ENCODE measurements at regions not wholly inside any gene's neighbourhood (a gene's known extent, or its start where the extent isn't known, plus 50 kb on each side); places are given as distances from the start of the nearest gene placed in this dataset.
"Not testable (repeated sequence)": the region's sequence is repeated elsewhere in the genome, so short reads cannot be mapped to it uniquely, and the experiment has no call there.

DNA sequence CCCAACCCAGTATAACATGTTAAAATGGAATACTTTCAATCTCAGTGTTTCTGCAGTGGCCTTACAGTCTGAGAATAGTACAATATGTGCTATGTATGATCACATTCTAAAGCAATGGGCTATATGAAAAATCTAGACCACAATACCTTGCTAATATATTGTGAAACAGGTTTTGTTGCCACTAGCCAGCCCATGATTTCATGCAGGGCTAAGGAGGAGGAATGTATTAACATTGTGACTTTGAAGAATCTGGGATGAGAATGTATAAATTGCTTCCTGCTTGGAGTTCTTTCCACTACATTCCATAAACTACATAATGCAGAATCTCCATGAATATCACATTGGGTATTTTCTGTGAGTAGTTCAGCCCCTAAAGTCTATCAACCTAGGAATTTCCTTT, 935.4 kb upstream of the GRIA3 start:
- Histone ChIP-seq H3K4me3 (ENCODE audit: low read length) (no peak overlapping the region), H3K4me1 (ENCODE audit: control insufficient read depth, insufficient read depth, low read length) (no peaks in the 10 kb centered on the region), H3K27me3 (ENCODE audit: control insufficient read depth, insufficient read depth, low read length) (no peaks in the 10 kb centered on the region), H3K9me3 (ENCODE audit: control insufficient read depth, low read depth, low read length) (no peaks in the 10 kb centered on the region), H3K36me3 (ENCODE audit: control insufficient read depth, insufficient read depth, low read length) (no peaks in the 10 kb centered on the region), H3K27ac (ENCODE audit: low read length) (no peak overlapping the region)
- DNase-seq = no peak

DNA sequence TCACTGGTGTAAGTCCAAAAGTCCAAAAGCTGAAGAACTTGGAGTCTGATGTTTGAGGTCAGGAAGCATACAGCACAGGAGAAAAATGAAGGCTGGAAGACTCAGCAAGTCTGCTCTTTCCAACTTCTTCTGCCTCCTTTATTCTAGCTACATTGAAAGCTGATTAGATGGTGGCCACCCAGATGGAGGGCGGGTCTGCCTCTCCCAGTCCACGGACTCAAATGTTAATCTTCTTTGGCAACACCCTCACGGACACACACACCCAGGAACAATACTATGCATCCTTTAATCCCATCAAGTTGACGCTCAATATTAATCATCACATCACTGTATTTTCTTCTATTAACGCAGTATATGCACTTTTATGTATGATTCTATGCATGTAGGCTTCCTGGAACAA, 931.6 kb upstream of the GRIA3 start:
- H3K4me3 ChIP-seq (ENCODE audit: low read length) = no peak overlapping the region
- WGBS (ENCODE audit: insufficient coverage, low lambda C conversion rate) = 67% methylated on average over 1 of the region's 5 CpGs
- H3K9me3 ChIP-seq (ENCODE audit: control insufficient read depth, low read depth, low read length) = no peaks in the 10 kb centered on the region
- H3K27ac ChIP-seq (ENCODE audit: low read length) = no peak overlapping the region
- H3K36me3 ChIP-seq (ENCODE audit: control insufficient read depth, insufficient read depth, low read length) = no peaks in the 10 kb centered on the region
- no peaks in the 10 kb centered on the region for H3K27me3 ChIP-seq (ENCODE audit: control insufficient read depth, insufficient read depth, low read length)
- no peaks in the 10 kb centered on the region for H3K4me1 ChIP-seq (ENCODE audit: control insufficient read depth, insufficient read depth, low read length)
- DNase-seq = no peak

DNA sequence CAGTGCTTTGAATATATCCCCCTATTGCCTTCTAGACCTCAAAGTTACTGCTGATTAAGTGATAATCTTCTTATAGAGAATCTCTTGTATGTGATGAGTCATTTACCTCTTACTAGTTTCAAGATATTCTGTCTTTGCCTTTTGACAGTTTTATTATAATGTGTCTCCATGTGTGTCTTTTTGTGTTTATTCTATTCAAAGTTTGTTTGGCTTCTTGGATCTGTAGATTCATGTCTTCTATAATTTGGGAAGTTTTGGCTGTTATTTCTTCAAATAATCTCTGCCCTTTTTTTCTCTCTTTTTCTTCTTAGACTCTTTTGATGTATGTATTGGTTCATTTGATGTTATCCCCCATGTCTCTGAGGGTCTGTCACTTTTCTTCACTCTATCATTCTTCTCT, 915.7 kb upstream of the GRIA3 start:
- H3K9me3 ChIP-seq (ENCODE audit: control insufficient read depth, low read depth, low read length) = peaks cover 2% of the 10 kb centered on the region
- H3K27ac ChIP-seq (ENCODE audit: low read length) = no peak overlapping the region
- no peaks in the 10 kb centered on the region for H3K36me3 ChIP-seq (ENCODE audit: control insufficient read depth, insufficient read depth, low read length)
- H3K4me1 ChIP-seq (ENCODE audit: control insufficient read depth, insufficient read depth, low read length) = no peaks in the 10 kb centered on the region
- no peaks in the 10 kb centered on the region for H3K27me3 ChIP-seq (ENCODE audit: control insufficient read depth, insufficient read depth, low read length)
- no peak for DNase-seq
- H3K4me3 ChIP-seq (ENCODE audit: low read length) = no peak overlapping the region

DNA sequence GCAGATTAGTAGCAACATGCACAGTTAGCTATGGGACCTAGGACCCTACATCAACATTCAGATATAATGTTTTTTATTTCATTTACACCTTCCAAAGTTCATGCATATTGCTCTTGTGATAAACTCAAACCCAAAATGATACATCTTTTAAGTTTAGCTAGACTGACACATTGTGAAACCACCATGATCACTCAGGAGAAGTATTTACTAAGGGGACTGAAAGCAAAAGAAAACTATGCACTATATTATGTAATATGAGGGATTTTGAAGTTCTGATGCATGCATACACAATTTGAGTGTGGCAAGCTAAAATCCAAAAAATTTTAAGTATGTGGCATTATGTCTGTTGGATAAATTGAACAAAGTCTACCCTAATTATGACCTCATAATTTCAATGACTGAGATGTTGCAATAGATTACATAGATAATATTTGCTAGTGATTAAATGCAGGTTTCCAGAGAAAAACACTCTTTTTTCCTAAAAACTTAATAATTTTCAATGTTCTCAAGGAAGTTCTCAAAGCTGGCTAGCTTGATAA, 914.8 kb upstream of the GRIA3 start:
- Histone ChIP-seq H3K4me3 (ENCODE audit: low read length) (no peak overlapping the region), H3K9me3 (ENCODE audit: control insufficient read depth, low read depth, low read length) (peaks cover 2% of the 10 kb centered on the region), H3K4me1 (ENCODE audit: control insufficient read depth, insufficient read depth, low read length) (no peaks in the 10 kb centered on the region), H3K27ac (ENCODE audit: low read length) (no peak overlapping the region), H3K27me3 (ENCODE audit: control insufficient read depth, insufficient read depth, low read length) (no peaks in the 10 kb centered on the region), H3K36me3 (ENCODE audit: control insufficient read depth, insufficient read depth, low read length) (no peaks in the 10 kb centered on the region)
- DNase-seq = no peak

DNA sequence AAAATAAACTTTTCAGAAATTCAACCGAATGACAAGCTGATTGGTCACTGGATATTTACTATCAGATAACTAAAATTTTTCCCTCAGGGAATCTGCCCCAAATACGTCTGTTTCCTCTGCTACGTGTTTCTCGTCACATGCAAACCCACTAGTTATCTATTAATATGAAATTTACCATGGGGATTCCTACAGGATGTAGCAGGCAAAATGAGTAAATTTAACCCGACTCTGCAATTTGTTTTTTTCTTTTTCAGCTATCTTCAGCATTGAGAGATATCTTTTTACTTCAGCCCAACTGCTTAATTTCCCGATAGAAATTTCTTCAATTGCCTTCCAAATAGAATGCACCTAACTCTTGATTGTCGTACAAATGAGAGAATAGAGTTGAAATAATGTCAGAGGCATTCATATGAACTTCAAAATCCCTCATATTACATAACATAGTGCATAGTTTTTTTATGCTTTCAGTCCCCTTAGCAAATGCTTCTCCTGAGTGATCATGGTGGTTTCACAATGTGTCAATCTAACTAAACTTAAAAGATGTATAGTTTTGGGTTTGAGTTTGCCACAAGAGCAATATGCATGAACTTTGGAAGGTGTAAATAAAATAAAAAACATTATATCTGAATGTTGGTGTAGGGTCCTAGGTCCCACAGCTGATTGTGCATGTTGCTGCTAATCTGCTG, 913.1 kb upstream of the GRIA3 start:
- WGBS (ENCODE audit: insufficient coverage, low lambda C conversion rate) = 100% methylated on average over 1 of the region's 7 CpGs
- no peak for DNase-seq
- Histone ChIP-seq H3K4me1 (ENCODE audit: control insufficient read depth, insufficient read depth, low read length) (no peaks in the 10 kb centered on the region), H3K27ac (ENCODE audit: low read length) (no peak overlapping the region), H3K36me3 (ENCODE audit: control insufficient read depth, insufficient read depth, low read length) (no peaks in the 10 kb centered on the region), H3K9me3 (ENCODE audit: control insufficient read depth, low read depth, low read length) (peaks cover 2% of the 10 kb centered on the region), H3K27me3 (ENCODE audit: control insufficient read depth, insufficient read depth, low read length) (no peaks in the 10 kb centered on the region), H3K4me3 (ENCODE audit: low read length) (no peak overlapping the region)

DNA sequence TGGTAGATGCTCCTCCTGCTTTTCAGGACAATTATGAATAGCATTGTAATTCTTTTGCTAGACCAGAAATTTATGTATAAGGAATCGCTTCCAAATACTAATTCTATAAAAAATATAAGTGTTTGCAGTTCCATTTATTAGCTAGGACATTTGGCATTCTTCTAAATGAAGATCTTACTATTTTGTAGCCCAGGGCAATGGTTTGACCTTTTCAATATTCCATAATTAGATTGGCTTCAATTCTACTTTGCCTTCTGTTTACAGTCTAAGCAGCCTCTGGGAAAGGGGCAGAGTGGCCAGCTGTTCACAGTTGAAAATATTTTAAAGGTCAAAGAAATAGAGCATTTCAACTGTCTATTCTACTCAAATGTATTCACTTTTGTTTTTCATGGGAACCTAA, 912.1 kb upstream of the GRIA3 start:
- no peak for DNase-seq
- no peak overlapping the region for H3K4me3 ChIP-seq (ENCODE audit: low read length)
- no peaks in the 10 kb centered on the region for H3K4me1 ChIP-seq (ENCODE audit: control insufficient read depth, insufficient read depth, low read length)
- H3K27ac ChIP-seq (ENCODE audit: low read length) = no peak overlapping the region
- WGBS (ENCODE audit: insufficient coverage, low lambda C conversion rate) = no CpG with 5 or more reads among the region's 1 CpG
- no peaks in the 10 kb centered on the region for H3K9me3 ChIP-seq (ENCODE audit: control insufficient read depth, low read depth, low read length)
- H3K36me3 ChIP-seq (ENCODE audit: control insufficient read depth, insufficient read depth, low read length) = no peaks in the 10 kb centered on the region
- H3K27me3 ChIP-seq (ENCODE audit: control insufficient read depth, insufficient read depth, low read length) = no peaks in the 10 kb centered on the region

DNA sequence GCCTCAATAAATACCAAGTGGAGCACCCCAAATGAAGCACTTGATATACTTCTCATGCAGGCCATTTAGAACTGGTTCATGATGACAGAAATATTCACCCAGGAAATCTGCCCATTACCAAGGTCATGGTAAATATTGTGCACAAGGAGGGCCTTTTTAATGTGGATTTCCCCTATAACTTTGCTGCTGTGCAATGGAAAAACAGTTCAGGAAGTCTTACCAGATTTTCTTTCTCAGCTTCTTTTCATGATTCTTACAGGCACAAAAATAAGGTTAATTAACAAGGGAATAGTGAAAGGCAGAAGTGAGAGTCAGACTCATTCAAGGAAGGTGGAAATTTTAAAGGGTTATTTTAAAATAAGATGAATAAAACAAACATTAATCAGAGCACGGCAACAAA, 904.3 kb upstream of the GRIA3 start:
- H3K4me3 ChIP-seq (ENCODE audit: low read length) = no peak overlapping the region
- H3K27ac ChIP-seq (ENCODE audit: low read length) = no peak overlapping the region
- 100% methylated on average over 1 of the region's 1 CpG for WGBS (ENCODE audit: insufficient coverage, low lambda C conversion rate)
- no peak for DNase-seq
- H3K4me1 ChIP-seq (ENCODE audit: control insufficient read depth, insufficient read depth, low read length) = no peaks in the 10 kb centered on the region
- no peaks in the 10 kb centered on the region for H3K27me3 ChIP-seq (ENCODE audit: control insufficient read depth, insufficient read depth, low read length)
- H3K36me3 ChIP-seq (ENCODE audit: control insufficient read depth, insufficient read depth, low read length) = no peaks in the 10 kb centered on the region
- no peaks in the 10 kb centered on the region for H3K9me3 ChIP-seq (ENCODE audit: control insufficient read depth, low read depth, low read length)

DNA sequence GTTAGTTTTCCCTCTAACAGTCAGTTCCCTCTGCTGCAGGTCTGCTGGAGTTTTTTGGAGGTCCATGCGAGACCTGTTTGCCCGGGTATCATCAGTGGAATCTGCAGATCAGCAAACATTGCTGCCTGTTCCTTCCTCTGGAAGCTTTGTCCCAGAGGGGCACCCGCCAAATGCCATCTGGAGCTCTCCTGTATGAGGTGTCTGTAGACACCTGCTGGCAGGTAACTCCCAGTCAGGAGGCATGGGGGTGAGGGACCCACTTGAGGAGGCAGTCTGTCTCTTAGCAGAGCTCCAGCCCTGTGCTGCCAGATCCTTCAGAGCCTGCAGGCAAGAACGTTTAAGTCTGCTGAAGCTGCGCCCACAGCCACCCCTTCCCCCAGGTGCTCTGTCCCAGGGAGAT, 884.3 kb upstream of the GRIA3 start:
- WGBS (ENCODE audit: insufficient coverage, low lambda C conversion rate) = no CpG with 5 or more reads among the region's 5 CpGs

DNA sequence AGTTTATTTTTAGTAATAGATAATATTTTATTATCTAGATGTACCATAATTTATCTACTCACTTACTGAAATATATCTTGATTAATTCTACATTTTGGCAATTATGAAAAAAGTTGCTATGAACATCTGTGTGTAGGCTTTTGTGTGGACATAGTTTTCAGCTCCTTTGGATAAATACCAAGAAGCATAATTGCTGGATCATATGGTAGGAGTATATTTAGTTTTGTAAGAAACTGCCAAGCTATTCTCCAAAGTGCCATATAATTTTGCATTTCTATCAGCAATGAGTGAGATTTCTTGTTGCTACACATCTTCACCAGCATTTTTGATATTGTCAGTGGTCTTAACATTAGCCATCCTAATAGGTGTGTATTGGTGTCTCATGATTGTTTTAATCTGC, 882.6 kb upstream of the GRIA3 start:
- Histone ChIP-seq H3K9me3 (ENCODE audit: control insufficient read depth, low read depth, low read length) (peaks cover 3% of the 10 kb centered on the region), H3K27me3 (ENCODE audit: control insufficient read depth, insufficient read depth, low read length) (no peaks in the 10 kb centered on the region), H3K4me1 (ENCODE audit: control insufficient read depth, insufficient read depth, low read length) (no peaks in the 10 kb centered on the region), H3K27ac (ENCODE audit: low read length) (no peak overlapping the region), H3K36me3 (ENCODE audit: control insufficient read depth, insufficient read depth, low read length) (no peaks in the 10 kb centered on the region), H3K4me3 (ENCODE audit: low read length) (no peak overlapping the region)
- DNase-seq = no peak

More for the DNA sequence above, 884.3 kb upstream of the GRIA3 start:
- not testable (repeated sequence) for DNase-seq; H3K27me3 ChIP-seq (ENCODE audit: control insufficient read depth, insufficient read depth, low read length); H3K36me3 ChIP-seq (ENCODE audit: control insufficient read depth, insufficient read depth, low read length); H3K27ac ChIP-seq (ENCODE audit: low read length); H3K4me1 ChIP-seq (ENCODE audit: control insufficient read depth, insufficient read depth, low read length); H3K4me3 ChIP-seq (ENCODE audit: low read length); H3K9me3 ChIP-seq (ENCODE audit: control insufficient read depth, low read depth, low read length)

DNA sequence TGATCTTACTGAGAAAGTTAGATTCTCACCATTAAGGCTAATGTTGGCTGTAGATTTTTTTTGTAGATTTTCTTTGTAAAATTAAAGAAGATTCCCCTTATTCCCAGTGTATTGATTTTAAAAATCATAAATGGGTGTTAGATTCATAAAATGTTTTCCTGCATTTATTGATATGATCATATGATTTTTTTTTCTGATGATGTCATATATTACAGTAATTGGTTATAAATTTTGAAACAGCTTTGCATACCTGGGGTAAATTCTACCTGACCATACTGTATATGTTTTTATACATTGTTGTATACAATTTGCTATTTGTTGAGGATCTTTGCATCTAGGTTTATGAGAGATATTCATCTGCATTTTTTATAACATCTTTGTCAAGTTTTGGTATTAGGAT, 880.3 kb upstream of the GRIA3 start:
- Histone ChIP-seq H3K4me1 (ENCODE audit: control insufficient read depth, insufficient read depth, low read length) (no peaks in the 10 kb centered on the region), H3K4me3 (ENCODE audit: low read length) (no peak overlapping the region), H3K9me3 (ENCODE audit: control insufficient read depth, low read depth, low read length) (peaks cover 3% of the 10 kb centered on the region), H3K27me3 (ENCODE audit: control insufficient read depth, insufficient read depth, low read length) (no peaks in the 10 kb centered on the region), H3K36me3 (ENCODE audit: control insufficient read depth, insufficient read depth, low read length) (no peaks in the 10 kb centered on the region), H3K27ac (ENCODE audit: low read length) (no peak overlapping the region)
- no peak for DNase-seq

DNA sequence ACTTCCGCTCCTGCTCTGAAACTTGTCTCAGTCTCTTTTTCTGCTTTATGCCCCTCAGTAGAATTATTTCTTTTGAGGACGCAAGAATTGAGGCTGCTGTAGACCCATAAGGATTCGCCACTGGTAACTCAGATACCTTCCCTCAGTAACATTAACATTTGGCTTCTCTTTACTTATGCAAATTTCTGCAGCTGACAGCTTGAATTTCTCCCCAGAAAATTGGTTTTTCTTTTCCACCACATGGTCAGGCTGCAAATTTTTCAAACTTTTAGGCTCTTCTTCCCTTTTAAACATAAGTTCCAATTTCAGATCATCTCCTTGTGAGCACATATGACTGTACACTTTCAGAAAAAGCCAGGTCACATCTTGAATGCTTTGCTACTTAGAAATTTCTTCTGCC, 839.3 kb upstream of the GRIA3 start:
- no CpG with 5 or more reads among the region's 3 CpGs for WGBS (ENCODE audit: insufficient coverage, low lambda C conversion rate)
- no peak overlapping the region for H3K27ac ChIP-seq (ENCODE audit: low read length)
- no peak for DNase-seq
- no peaks in the 10 kb centered on the region for H3K9me3 ChIP-seq (ENCODE audit: control insufficient read depth, low read depth, low read length)
- no peaks in the 10 kb centered on the region for H3K27me3 ChIP-seq (ENCODE audit: control insufficient read depth, insufficient read depth, low read length)
- H3K4me1 ChIP-seq (ENCODE audit: control insufficient read depth, insufficient read depth, low read length) = no peaks in the 10 kb centered on the region
- no peak overlapping the region for H3K4me3 ChIP-seq (ENCODE audit: low read length)
- no peaks in the 10 kb centered on the region for H3K36me3 ChIP-seq (ENCODE audit: control insufficient read depth, insufficient read depth, low read length)

Data from large intestine (tissue), 3 donors.